ENCODE measurements at regions not wholly inside any gene's neighbourhood (a gene's known extent, or its start where the extent isn't known, plus 50 kb on each side); places are given as distances from the start of the nearest gene placed in this dataset.

GRCh38 chr11:129721685-129722084 lies 94.0 kb upstream of the TMEM45B start:
- TF ChIP-seq CTCF (IDR thresholded peaks at IDR 0.05) (no peak), POLR2AphosphoS5 (IDR thresholded peaks at IDR 0.05) (no peak), EP300 (IDR thresholded peaks at IDR 0.05) (no peak), POLR2A (IDR thresholded peaks at IDR 0.05) (no peak)

Measured in sigmoid colon (tissue), 4 donors.